NCI-H226 (cell line): ENCODE measurements at regions not wholly inside any gene's neighbourhood (a gene's known extent, or its start where the extent isn't known, plus 50 kb on each side); places are given as distances from the start of the nearest gene placed in this dataset.

ENCODE experiments used
- DNase-seq: peaks from one replicate; pipeline ENCODE4 v3.0.0-alpha.2; 2015

GRCh38 chr12:27382924-27383323, 50.3 kb downstream of the BMAL2 start:
- no peak for DNase-seq

GRCh38 chr12:27383429-27384260, 51.0 kb downstream of the BMAL2 start:
- peak; percentile 66 for DNase-seq

DNA sequence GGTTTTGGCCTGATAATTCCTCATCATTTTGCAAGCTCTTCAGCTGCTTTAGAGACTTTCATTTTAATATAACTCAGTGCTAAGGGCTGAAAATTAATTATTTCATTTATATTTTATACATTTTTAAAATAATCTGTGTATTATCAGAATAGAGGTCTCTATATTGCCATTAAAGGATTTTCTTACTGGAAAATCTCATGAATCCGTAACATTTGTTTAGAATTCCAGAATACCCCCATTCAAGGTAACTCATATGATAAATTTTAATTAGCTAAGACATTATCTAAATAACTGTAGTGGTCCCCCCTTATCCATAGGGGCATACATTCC, 51.6 kb downstream of the BMAL2 start:
- no peak for DNase-seq

DNA sequence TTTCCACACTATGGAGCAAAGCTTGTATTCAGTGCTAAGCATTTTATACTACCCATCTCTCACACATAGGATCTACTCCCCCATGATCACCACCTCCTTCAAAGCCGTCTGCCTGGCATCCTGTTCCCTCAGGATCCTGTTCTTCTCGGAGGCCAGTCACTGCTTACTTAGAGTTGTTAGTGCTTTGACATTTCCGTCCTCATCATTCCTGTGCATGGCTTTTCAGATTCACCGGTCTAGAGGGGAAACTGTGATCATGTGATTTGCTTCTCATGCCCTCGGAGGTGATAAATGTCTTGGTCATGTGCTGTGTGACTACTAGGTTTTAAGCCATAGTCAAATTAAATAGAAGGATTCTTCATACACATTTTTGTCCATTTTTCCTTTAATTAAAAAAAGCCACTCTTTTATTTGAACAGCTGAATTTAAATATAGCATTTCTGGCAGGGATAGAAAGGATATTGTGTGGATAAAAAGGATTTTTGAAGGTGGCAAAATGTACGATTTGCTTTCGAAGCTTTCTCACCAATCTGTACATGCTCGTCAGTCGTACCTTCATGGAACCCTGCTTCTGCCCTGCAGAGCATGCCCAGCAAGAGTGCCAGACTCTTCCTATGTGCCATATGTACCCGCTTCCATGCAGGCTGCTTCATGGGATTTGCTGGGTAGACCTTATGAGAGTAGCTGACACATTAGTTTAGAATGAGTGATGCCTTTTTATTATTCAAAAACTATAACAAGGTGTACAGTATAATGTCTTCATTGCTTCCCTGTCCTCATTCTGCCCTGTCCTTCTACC, 53.3 kb downstream of the BMAL2 start:
- no peak for DNase-seq

GRCh38 chr12:27387473-27387872, 54.8 kb downstream of the BMAL2 start:
- no peak for DNase-seq

GRCh38 chr12:27388650-27389049, 56.0 kb downstream of the BMAL2 start:
- no peak for DNase-seq

- no peak for DNase-seq
Measured at GRCh38 chr12:27394676-27395075, 51.9 kb upstream of the SMCO2 start.

GRCh38 chr12:27396216-27396815, 50.2 kb upstream of the SMCO2 start:
- DNase-seq, result peak; percentile 2
